Urinary bladder (tissue), 3 donors: ENCODE measurements at regions not wholly inside any gene's neighbourhood (a gene's known extent, or its start where the extent isn't known, plus 50 kb on each side); places are given as distances from the start of the nearest gene placed in this dataset.
"Not testable (repeated sequence)": the region's sequence is repeated elsewhere in the genome, so short reads cannot be mapped to it uniquely, and the experiment has no call there.

Experiments used
- DNase-seq: peaks from one replicate; pipeline ENCODE4 v3.0.0-alpha.2; 2015; ENCODE audit errors: extremely low spot score
- H3K27ac ChIP-seq: one replicate; pipeline ENCODE4 v1.5.1; 2013; ENCODE audit warnings: low read depth, mild to moderate bottlenecking, moderate library complexity
- H3K36me3 ChIP-seq: one replicate; pipeline ENCODE4 v1.6.1; 2013; ENCODE audit warnings: mild to moderate bottlenecking, moderate library complexity; ENCODE audit not compliant: insufficient read depth
- H3K4me1 ChIP-seq: one replicate; pipeline ENCODE4 v1.6.1; 2013; ENCODE audit warnings: mild to moderate bottlenecking, moderate library complexity; ENCODE audit not compliant: insufficient read depth
- H3K4me3 ChIP-seq: one replicate; pipeline ENCODE4 v1.5.1; 2013; ENCODE audit warnings: low read depth, low read length
- WGBS: extraction: QIAGEN DNeasy Blood & Tissue Kit; methylation state at CpG from one replicate; pipeline ENCODE4 v1.1.7; 2013; 5-methylcytosine and 5-hydroxymethylcytosine counted together
- donor health status: healthy with polysubstance abuse.
- donor health status: healthy.

GRCh38 chr21:34004974-34005373 is 68.4 kb upstream of the MRPS6 start:
- no peaks in the 10 kb centered on the region for H3K36me3 ChIP-seq
- no peak overlapping the region for H3K27ac ChIP-seq
- WGBS = 48% methylated on average over 5 of the region's 5 CpGs
- DNase-seq = no peak
- H3K4me1 ChIP-seq = no peaks in the 10 kb centered on the region
- no peak overlapping the region for H3K4me3 ChIP-seq

- WGBS = 52% methylated on average over 7 of the region's 7 CpGs
- no peak overlapping the region for H3K4me3 ChIP-seq
- no peaks in the 10 kb centered on the region for H3K4me1 ChIP-seq
- no peaks in the 10 kb centered on the region for H3K36me3 ChIP-seq
- no peak for DNase-seq
- H3K27ac ChIP-seq = no peak overlapping the region
Measured at GRCh38 chr21:34004013-34004938, 69.1 kb upstream of the MRPS6 start.

- Histone ChIP-seq H3K4me3 (no peak overlapping the region), H3K36me3 (no peaks in the 10 kb centered on the region), H3K27ac (no peak overlapping the region), H3K4me1 (no peaks in the 10 kb centered on the region)
- 94% methylated on average over 1 of the region's 1 CpG for WGBS
- no peak for DNase-seq
Measured at GRCh38 chr21:34003428-34003827, 70.0 kb upstream of the MRPS6 start.

- no peaks in the 10 kb centered on the region for H3K36me3 ChIP-seq
Measured at GRCh38 chr21:34000375-34000774, 73.0 kb upstream of the MRPS6 start.

GRCh38 chr21:33998809-33999208 is 74.6 kb upstream of the MRPS6 start:
- Histone ChIP-seq H3K36me3 (no peaks in the 10 kb centered on the region), H3K4me3 (no peak overlapping the region), H3K27ac (no peak overlapping the region), H3K4me1 (no peaks in the 10 kb centered on the region)
- DNase-seq = no peak
- 89% methylated on average over 8 of the region's 8 CpGs for WGBS

More at GRCh38 chr21:34000375-34000774, 73.0 kb upstream of the MRPS6 start:
- DNase-seq = no peak
- Histone ChIP-seq H3K4me3 (no peak overlapping the region), H3K27ac (no peak overlapping the region), H3K4me1 (no peaks in the 10 kb centered on the region)
- WGBS = 92% methylated on average over 4 of the region's 4 CpGs

GRCh38 chr21:33998402-33998801 is 75.0 kb upstream of the MRPS6 start:
- H3K4me1 ChIP-seq = no peaks in the 10 kb centered on the region
- 57% methylated on average over 1 of the region's 1 CpG for WGBS
- no peak overlapping the region for H3K27ac ChIP-seq
- H3K36me3 ChIP-seq = no peaks in the 10 kb centered on the region
- no peak for DNase-seq
- no peak overlapping the region for H3K4me3 ChIP-seq

GRCh38 chr21:33997436-33997835 is 75.9 kb upstream of the MRPS6 start:
- Histone ChIP-seq H3K4me3 (no peak overlapping the region), H3K4me1 (no peaks in the 10 kb centered on the region), H3K36me3 (no peaks in the 10 kb centered on the region), H3K27ac (no peak overlapping the region)
- no peak for DNase-seq

- no peak for DNase-seq
- Histone ChIP-seq H3K4me1 (no peaks in the 10 kb centered on the region), H3K4me3 (no peak overlapping the region), H3K36me3 (no peaks in the 10 kb centered on the region), H3K27ac (no peak overlapping the region)
- WGBS = 86% methylated on average over 5 of the region's 5 CpGs
Measured at GRCh38 chr21:33994373-33994772, 78.8 kb upstream of the ATP5PO start.

- no peak overlapping the region for H3K4me3 ChIP-seq
- DNase-seq = no peak
- no peaks in the 10 kb centered on the region for H3K4me1 ChIP-seq
- WGBS = 64% methylated on average over 12 of the region's 12 CpGs
- no peak overlapping the region for H3K27ac ChIP-seq
- H3K36me3 ChIP-seq = no peaks in the 10 kb centered on the region
Measured at GRCh38 chr21:33993286-33994231, 78.0 kb upstream of the ATP5PO start.

GRCh38 chr21:33992412-33992811 is 76.8 kb upstream of the ATP5PO start:
- DNase-seq, H3K4me1 ChIP-seq, H3K36me3 ChIP-seq, H3K4me3 ChIP-seq, H3K27ac ChIP-seq: not testable (repeated sequence)
- WGBS = 51% methylated on average over 2 of the region's 2 CpGs

- 77% methylated on average over 3 of the region's 3 CpGs for WGBS
- Histone ChIP-seq H3K4me3 (no peak overlapping the region), H3K36me3 (no peaks in the 10 kb centered on the region), H3K4me1 (no peaks in the 10 kb centered on the region), H3K27ac (no peak overlapping the region)
- DNase-seq = no peak
Measured at GRCh38 chr21:33991133-33991532, 75.5 kb upstream of the ATP5PO start.

GRCh38 chr21:33989440-33989839 is 73.8 kb upstream of the ATP5PO start:
- Histone ChIP-seq H3K4me1 (no peaks in the 10 kb centered on the region), H3K4me3 (no peak overlapping the region), H3K36me3 (no peaks in the 10 kb centered on the region), H3K27ac (no peak overlapping the region)
- WGBS = 86% methylated on average over 2 of the region's 2 CpGs
- no peak for DNase-seq

GRCh38 chr21:33988237-33989017 is 72.8 kb upstream of the ATP5PO start:
- Histone ChIP-seq H3K4me3 (no peak overlapping the region), H3K36me3 (no peaks in the 10 kb centered on the region), H3K4me1 (no peaks in the 10 kb centered on the region), H3K27ac (no peak overlapping the region)
- WGBS = 79% methylated on average over 10 of the region's 10 CpGs
- DNase-seq = no peak
